ENCODE measurements at regions not wholly inside any gene's neighbourhood (a gene's known extent, or its start where the extent isn't known, plus 50 kb on each side); places are given as distances from the start of the nearest gene placed in this dataset.

DNA sequence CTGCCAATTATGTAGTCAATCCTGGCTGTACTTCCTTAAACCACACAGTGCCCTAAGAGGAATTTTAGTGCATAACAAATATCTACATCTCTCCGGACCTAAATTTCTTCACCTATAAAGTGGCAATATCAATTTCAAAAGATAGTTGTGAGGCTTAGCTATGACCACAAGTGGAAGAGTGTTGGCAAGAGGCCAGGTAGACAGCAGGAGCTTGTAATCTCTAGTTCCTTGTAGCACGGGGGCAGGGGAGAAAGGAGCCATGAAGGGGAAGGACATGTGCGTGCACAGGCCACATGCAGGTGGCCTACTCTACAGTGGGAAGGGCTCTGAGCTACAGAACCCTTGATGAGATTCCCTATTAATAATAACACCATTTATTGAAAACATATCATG is 269.7 kb downstream of the ABHD5 start:
- TF ChIP-seq, protein P1, sequence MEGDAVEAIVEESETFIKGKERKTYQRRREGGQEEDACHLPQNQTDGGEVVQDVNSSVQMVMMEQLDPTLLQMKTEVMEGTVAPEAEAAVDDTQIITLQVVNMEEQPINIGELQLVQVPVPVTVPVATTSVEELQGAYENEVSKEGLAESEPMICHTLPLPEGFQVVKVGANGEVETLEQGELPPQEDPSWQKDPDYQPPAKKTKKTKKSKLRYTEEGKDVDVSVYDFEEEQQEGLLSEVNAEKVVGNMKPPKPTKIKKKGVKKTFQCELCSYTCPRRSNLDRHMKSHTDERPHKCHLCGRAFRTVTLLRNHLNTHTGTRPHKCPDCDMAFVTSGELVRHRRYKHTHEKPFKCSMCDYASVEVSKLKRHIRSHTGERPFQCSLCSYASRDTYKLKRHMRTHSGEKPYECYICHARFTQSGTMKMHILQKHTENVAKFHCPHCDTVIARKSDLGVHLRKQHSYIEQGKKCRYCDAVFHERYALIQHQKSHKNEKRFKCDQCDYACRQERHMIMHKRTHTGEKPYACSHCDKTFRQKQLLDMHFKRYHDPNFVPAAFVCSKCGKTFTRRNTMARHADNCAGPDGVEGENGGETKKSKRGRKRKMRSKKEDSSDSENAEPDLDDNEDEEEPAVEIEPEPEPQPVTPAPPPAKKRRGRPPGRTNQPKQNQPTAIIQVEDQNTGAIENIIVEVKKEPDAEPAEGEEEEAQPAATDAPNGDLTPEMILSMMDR (IDR thresholded peaks at IDR 0.05; ENCODE audit: insufficient read depth, low read length) = no peak
- TF ChIP-seq, protein P2, sequence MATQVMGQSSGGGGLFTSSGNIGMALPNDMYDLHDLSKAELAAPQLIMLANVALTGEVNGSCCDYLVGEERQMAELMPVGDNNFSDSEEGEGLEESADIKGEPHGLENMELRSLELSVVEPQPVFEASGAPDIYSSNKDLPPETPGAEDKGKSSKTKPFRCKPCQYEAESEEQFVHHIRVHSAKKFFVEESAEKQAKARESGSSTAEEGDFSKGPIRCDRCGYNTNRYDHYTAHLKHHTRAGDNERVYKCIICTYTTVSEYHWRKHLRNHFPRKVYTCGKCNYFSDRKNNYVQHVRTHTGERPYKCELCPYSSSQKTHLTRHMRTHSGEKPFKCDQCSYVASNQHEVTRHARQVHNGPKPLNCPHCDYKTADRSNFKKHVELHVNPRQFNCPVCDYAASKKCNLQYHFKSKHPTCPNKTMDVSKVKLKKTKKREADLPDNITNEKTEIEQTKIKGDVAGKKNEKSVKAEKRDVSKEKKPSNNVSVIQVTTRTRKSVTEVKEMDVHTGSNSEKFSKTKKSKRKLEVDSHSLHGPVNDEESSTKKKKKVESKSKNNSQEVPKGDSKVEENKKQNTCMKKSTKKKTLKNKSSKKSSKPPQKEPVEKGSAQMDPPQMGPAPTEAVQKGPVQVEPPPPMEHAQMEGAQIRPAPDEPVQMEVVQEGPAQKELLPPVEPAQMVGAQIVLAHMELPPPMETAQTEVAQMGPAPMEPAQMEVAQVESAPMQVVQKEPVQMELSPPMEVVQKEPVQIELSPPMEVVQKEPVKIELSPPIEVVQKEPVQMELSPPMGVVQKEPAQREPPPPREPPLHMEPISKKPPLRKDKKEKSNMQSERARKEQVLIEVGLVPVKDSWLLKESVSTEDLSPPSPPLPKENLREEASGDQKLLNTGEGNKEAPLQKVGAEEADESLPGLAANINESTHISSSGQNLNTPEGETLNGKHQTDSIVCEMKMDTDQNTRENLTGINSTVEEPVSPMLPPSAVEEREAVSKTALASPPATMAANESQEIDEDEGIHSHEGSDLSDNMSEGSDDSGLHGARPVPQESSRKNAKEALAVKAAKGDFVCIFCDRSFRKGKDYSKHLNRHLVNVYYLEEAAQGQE (IDR thresholded peaks at IDR 0.05; ENCODE audit: insufficient replicate concordance, low read depth) = no peak
- no peak for TF ChIP-seq SPI1 (IDR thresholded peaks at IDR 0.05; ENCODE audit: borderline replicate concordance, low read depth)
- TF ChIP-seq POLR2AphosphoS5 (IDR thresholded peaks at IDR 0.05; ENCODE audit: low read depth) = no peak

All from HL-60 (cell line).